Activated CD8-positive, alpha-beta T cell treated with anti-CD3 and anti-CD28 coated beads for 36 hours (primary cell): ENCODE measurements at regions not wholly inside any gene's neighbourhood (a gene's known extent, or its start where the extent isn't known, plus 50 kb on each side); places are given as distances from the start of the nearest gene placed in this dataset.
"Not testable (repeated sequence)": the region's sequence is repeated elsewhere in the genome, so short reads cannot be mapped to it uniquely, and the experiment has no call there.

ENCODE experiments used
- ATAC-seq: fragments of 200-7000 bp; cut with Tn5 transposase; one replicate; pipeline ENCODE4 v1.10.0; 2021; ENCODE audit warnings: mild to moderate bottlenecking, moderate library complexity
- CTCF ChIA-PET: fragments of 350-600 bp; sonication (Branson Sonifier 250); formaldehyde crosslinking; loops from one replicate; lab custom pipeline; 2021; ENCODE audit warnings: antibody characterized with exemption; lab: Charles Lee
- POLR2A ChIA-PET: fragments of 350-600 bp; sonication (Branson Sonifier 250); formaldehyde crosslinking; loops from one replicate; lab custom pipeline; 2021; ENCODE audit warnings: antibody characterized with exemption; lab: Charles Lee
- DNase-seq: peaks from one replicate; pipeline ENCODE4 v3.0.0-alpha.2; 2020
- H3K27ac Mint-ChIP-seq: one replicate; pipeline ENCODE4 v1.8.0; 2021; ENCODE audit warnings: mild to moderate bottlenecking, mixed read lengths
- H3K27me3 Mint-ChIP-seq: one replicate; pipeline ENCODE4 v1.8.0; 2021; ENCODE audit warnings: mixed read lengths
- H3K36me3 Mint-ChIP-seq: one replicate; pipeline ENCODE4 v1.8.0; 2021; ENCODE audit warnings: low read depth, mixed read lengths
- H3K4me1 Mint-ChIP-seq: one replicate; pipeline ENCODE4 v1.8.0; 2021; ENCODE audit warnings: low read depth, mixed read lengths
- H3K4me3 Mint-ChIP-seq: one replicate; pipeline ENCODE4 v1.8.0; 2021; ENCODE audit warnings: mild to moderate bottlenecking, moderate library complexity, mixed read lengths
- H3K9me3 Mint-ChIP-seq: one replicate; pipeline ENCODE4 v1.8.0; 2021; ENCODE audit warnings: mixed read lengths
- intact Hi-C: fragments of 100-400 bp; cut with micrococcal nuclease; formaldehyde crosslinking; loops from one replicate; pipeline ENCODE4 v1.10.0; 2022
- TF ChIP-seq, protein P1 (sequence below): fragments of 200-600 bp; IDR thresholded peaks from one replicate; pipeline ENCODE4 v1.8.0; 2022; ENCODE audit warnings: antibody characterized with exemption, mild to moderate bottlenecking

DNA sequence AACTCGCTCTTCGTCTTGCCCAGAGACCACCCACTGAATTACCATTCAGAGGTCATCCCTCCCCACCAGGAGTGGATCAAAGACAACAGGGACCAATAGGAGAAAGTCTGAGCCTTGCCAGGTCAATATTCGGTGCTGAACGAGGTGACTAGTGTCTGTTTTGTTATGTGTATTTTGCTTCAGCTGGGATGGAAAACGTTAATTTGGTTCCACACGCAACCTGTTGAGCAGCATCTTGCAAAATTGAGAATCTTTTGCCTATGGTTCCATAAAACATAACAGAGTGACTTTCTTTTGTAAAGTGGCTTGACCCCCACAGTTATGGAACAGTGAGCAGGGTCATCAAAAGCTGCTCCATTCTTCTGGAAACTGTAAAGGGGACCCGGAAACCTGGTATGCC lies 168.4 kb downstream of the MSX2 start:
- Mint-ChIP-seq H3K9me3 (peaks cover 2% of the 10 kb centered on the region), H3K27me3 (peaks cover 8% of the 10 kb centered on the region), H3K27ac (no peak overlapping the region), H3K36me3 (no peaks in the 10 kb centered on the region), H3K4me1 (no peaks in the 10 kb centered on the region), H3K4me3 (no peak overlapping the region)
- ChIA-PET CTCF (no interaction called here), POLR2A (no interaction called here)
- TF ChIP-seq, protein P1, sequence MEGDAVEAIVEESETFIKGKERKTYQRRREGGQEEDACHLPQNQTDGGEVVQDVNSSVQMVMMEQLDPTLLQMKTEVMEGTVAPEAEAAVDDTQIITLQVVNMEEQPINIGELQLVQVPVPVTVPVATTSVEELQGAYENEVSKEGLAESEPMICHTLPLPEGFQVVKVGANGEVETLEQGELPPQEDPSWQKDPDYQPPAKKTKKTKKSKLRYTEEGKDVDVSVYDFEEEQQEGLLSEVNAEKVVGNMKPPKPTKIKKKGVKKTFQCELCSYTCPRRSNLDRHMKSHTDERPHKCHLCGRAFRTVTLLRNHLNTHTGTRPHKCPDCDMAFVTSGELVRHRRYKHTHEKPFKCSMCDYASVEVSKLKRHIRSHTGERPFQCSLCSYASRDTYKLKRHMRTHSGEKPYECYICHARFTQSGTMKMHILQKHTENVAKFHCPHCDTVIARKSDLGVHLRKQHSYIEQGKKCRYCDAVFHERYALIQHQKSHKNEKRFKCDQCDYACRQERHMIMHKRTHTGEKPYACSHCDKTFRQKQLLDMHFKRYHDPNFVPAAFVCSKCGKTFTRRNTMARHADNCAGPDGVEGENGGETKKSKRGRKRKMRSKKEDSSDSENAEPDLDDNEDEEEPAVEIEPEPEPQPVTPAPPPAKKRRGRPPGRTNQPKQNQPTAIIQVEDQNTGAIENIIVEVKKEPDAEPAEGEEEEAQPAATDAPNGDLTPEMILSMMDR: no peak
- DNase-seq (no peak), ATAC-seq (no peak)
- intact Hi-C loops: no loop called here

- H3K4me3 Mint-ChIP-seq, ATAC-seq, H3K27me3 Mint-ChIP-seq, intact Hi-C loops, H3K36me3 Mint-ChIP-seq, POLR2A ChIA-PET, H3K4me1 Mint-ChIP-seq, H3K27ac Mint-ChIP-seq, H3K9me3 Mint-ChIP-seq, CTCF ChIA-PET, DNase-seq: not testable (repeated sequence)
These were observed 156.2 kb downstream of the MSX2 start for GRCh38 chr5:174880412-174881200.

DNA sequence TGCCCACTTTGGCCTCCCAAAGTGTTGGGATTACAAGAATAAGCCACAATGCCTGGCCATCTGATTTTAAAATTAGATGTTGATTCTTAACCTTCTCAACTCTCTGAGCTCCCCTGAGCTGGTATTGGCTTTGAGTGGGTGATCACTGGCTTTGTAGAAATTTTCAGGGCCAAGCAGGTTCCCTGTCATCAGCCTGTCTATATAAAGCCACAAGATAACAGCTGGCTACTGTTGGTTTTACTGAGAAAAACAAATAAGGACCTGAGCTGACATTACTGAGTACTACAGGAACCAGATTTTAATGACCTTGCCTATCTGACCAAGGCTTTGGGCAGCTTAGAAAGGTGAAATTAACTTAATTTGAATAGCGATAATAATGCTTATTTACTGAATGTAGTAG lies 153.6 kb downstream of the MSX2 start:
- TF ChIP-seq, protein P1: no peak
- Mint-ChIP-seq H3K9me3 (peaks cover 5% of the 10 kb centered on the region), H3K36me3 (no peaks in the 10 kb centered on the region), H3K4me1 (no peaks in the 10 kb centered on the region), H3K27ac (no peak overlapping the region), H3K4me3 (no peak overlapping the region), H3K27me3 (peaks cover 3% of the 10 kb centered on the region)
- CTCF ChIA-PET: no interaction called here
- ATAC-seq (no peak), DNase-seq (no peak)
- POLR2A ChIA-PET: no interaction called here
- intact Hi-C loops: no loop called here

DNA sequence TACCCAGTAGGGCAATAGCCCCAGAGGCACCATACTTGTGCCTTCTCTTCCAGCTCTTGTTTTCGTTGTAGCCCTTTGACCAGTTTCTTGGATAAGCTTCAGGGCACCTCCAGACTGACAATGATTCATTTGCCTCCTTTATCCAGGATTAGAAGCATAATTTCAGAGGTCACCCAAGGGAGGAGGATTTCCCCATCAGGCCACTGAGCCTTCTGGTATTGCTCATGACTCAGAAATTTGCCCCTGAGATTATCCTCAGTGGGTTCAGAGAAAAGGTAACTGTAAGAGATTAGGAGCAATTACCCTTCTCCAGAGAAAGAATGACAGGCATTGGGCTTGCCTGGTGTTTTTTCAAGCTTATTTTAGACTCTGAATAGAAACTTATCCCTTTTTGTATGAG lies 147.9 kb downstream of the MSX2 start:
- POLR2A ChIA-PET: no interaction called here
- H3K4me1 Mint-ChIP-seq: no peaks in the 10 kb centered on the region
- no peak for DNase-seq
- no peak overlapping the region for H3K4me3 Mint-ChIP-seq
- H3K36me3 Mint-ChIP-seq: no peaks in the 10 kb centered on the region
- TF ChIP-seq, protein P1: no peak
- intact Hi-C loops: no loop called here
- no peak overlapping the region for H3K27ac Mint-ChIP-seq
- H3K9me3 Mint-ChIP-seq: no peaks in the 10 kb centered on the region
- ATAC-seq: no peak
- peaks cover 8% of the 10 kb centered on the region for H3K27me3 Mint-ChIP-seq
- CTCF ChIA-PET: no interaction called here

DNA sequence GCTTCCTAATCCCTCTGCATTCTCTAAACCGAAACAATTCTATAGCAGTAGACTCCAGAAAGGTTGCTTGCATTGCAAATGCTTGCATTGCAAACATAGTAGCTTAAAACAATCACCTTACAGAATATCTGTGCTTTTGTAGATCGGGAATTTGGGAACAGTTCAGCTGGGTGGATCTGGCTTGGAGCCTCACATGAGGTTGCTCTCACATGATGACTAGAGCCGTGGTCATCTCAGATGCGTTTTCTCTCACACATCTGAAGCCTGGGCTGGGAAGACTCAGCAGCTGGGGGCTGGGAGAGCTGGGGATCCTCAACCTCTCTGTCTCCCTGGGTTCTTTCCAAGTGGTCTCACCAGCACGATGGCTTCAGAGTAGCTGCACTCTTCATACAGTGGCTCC lies 127.8 kb downstream of the MSX2 start:
- Mint-ChIP-seq H3K4me3 (no peak overlapping the region), H3K9me3 (no peaks in the 10 kb centered on the region), H3K27me3 (peaks cover 3% of the 10 kb centered on the region), H3K4me1 (no peaks in the 10 kb centered on the region), H3K36me3 (no peaks in the 10 kb centered on the region), H3K27ac (no peak overlapping the region)
- TF ChIP-seq, protein P1: no peak
- intact Hi-C loops: no loop called here
- ChIA-PET CTCF (no interaction called here), POLR2A (no interaction called here)
- no peak for ATAC-seq
- no peak for DNase-seq
